Hematopoietic multipotent progenitor cell (in vitro differentiated cells): ENCODE measurements at regions not wholly inside any gene's neighbourhood (a gene's known extent, or its start where the extent isn't known, plus 50 kb on each side); places are given as distances from the start of the nearest gene placed in this dataset.

Experiments
- DNase-seq, 3 donors: peaks; one replicate each; pipeline ENCODE4 v3.0.0-alpha.2; 2011 to 2015; ENCODE audit warnings: low read depth in 2 of 3, low spot score in 2 of 3

- no peak for DNase-seq
Measured at GRCh38 chr15:95822961-95823360, 507.5 kb upstream of the NR2F2 start.

DNA sequence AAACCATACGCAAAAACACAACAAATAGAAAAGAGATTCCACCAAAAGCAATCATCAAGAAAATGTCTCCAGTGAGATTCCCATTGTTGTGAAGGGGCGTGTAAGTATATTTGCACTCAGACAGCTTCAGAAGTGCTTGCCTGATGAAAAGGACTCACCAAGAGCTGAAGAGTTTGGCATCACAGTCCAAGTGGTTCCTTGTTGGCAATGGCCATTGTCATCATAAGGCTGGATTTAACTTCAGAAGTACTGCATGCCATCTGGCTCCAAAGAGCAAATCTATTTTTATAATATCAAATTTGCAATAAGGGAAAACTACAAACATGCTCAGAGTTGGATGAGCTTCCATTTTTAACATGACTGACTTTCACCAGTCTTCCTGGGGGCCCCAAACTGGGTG, 505.3 kb upstream of the NR2F2 start:
- no peak for DNase-seq

- DNase-seq = no peak
Measured at GRCh38 chr15:95825671-95826411, 504.7 kb upstream of the NR2F2 start.

GRCh38 chr15:95826412-95827195, 503.9 kb upstream of the NR2F2 start:
- no peak for DNase-seq

- no peak for DNase-seq
Measured at GRCh38 chr15:95829062-95829461, 501.4 kb upstream of the NR2F2 start.

DNA sequence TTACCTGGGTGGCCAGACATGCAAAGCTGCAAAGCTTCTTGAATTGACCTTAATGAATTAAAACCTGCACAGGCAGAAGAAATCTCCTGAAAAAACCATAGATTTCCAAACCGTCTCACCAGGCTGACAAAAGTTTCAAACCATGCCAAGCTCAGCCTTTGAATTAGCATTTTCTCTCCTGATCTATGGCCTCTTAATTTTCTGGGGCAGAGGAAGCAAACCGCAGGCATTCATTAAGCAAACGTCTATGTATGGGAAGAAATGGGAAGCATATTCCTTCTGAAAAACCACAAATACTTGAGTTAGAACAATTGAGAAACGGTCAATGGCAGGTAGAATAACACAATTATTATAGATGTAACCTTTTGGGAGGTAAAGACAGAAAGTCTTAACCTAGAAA, 500.2 kb upstream of the NR2F2 start:
- no peak for DNase-seq

DNA sequence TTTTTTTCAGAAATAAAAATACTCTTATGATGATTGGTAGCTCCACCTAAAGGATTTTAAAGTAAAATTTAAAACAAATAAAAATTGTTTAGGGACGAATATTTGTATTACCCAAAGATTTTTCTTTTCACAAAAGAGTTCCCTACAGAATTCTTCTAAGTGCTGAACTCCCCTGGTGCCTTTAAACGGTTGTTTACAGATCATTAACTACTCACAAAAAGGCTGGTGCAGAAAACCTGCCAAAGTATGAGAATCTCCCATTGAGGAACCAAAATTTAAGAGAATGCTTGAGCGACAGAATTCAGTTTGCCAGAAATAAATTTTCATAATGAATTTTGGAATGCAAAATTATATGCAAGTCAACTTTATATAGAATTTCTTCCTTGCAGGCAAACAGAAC, 497.8 kb upstream of the NR2F2 start:
- DNase-seq = no peak

GRCh38 chr15:95834028-95834804, 496.3 kb upstream of the NR2F2 start:
- DNase-seq = no peak

GRCh38 chr15:95836536-95836935, 494.0 kb upstream of the NR2F2 start:
- peak in 1 of 3 donors; percentile 7 for DNase-seq

- DNase-seq = no peak
Measured at GRCh38 chr15:95837341-95838004, 493.0 kb upstream of the NR2F2 start.

GRCh38 chr15:95839367-95839782, 491.1 kb upstream of the NR2F2 start:
- peak in 1 of 3 donors; percentile 8 for DNase-seq

- no peak for DNase-seq
Measured at GRCh38 chr15:95840004-95840403, 490.5 kb upstream of the NR2F2 start.

DNA sequence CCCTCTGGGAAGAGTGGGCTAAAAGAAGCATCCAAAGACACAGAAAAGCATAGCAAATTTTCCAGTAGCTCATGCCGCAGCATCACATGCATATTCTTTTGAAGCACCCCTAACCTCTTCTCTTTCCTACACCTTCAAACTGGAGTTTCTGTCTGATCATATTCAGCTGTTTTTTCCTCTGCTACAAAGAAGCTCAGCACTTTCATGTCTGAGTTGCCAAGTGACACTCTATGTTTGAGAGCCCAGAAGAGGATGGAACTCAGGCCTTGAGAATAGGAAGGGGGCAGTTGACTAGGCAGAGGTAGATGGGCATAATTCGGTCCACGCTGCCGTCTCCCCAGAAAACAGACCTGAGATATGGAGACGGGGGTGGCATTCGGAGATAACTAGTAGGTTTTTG, 489.6 kb upstream of the NR2F2 start:
- DNase-seq = no peak

DNA sequence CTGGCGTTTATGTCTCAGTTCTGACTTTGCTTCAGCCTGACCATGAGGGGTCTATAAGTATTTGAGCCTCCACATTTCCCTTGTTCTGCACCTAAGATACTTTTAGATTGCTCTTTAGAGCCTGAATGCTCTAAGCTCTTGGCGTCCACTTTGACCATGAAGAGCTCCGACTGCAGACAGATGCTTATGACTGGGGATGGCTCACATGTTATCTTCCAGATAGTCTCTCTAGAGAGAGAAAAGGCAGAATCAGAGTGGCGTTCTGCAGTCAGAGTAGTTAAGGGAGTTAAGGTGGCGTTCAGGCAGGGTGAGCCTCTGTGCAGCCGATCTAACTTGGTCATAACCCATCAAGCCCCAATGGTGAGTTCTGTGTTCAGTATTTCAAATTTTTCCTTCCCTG, 487.9 kb upstream of the NR2F2 start:
- DNase-seq = no peak

- DNase-seq = no peak
Measured at GRCh38 chr15:95843241-95843910, 487.1 kb upstream of the NR2F2 start.

DNA sequence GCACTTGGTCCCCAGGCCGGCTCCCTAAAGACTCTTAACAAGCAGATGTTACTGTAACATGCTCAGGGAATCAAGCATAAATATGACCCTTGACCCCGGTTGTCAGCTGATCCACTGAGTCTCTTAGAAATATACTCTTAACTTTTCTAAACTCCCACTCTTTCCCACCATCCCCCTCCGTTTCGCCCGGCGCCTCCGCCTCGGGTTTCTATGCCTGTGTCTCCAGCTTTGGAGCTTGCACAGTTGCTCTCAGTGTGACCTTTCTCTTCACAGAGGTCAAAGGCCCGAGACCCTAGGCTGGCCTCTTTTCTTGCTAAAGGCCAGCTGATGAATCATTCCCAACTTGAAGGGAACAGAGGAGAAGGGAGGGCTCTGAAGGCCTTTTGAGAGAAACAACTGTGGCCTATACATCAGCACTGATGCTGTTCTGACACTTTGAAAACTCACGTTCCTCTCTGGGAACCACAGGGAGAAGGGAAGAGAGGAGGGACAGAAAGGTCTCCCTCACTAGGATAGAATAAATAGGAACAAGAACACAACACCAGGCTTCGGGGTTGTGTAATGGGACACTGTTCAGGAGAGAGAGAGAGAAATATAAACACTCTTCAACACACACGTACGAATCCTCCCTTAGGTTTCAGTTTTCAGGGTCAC, 484.5 kb upstream of the NR2F2 start:
- DNase-seq = no peak

- DNase-seq = no peak
Measured at GRCh38 chr15:95848126-95848525, 482.4 kb upstream of the NR2F2 start.

DNA sequence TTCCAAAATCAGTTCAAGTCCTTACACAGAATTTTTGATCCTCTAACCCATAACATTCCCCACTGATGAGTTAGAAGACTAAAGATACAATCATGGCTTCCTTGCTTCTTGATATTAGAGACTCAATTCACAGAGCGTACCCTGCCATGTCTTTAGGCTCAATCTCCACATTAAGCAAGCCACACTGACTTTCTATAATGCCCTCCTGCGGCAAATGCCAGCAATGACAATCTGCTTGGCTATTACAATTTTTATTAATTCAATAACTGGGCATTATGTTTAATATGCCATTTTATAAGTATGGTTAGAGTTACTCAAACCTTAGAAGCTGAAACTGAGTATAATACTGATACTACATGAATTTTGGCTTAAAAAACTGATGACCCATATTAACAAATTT, 479.7 kb upstream of the NR2F2 start:
- DNase-seq = no peak

GRCh38 chr15:95853350-95853749, 477.1 kb upstream of the NR2F2 start:
- no peak for DNase-seq
